Tibial nerve (tissue), 3 donors: ENCODE measurements at regions not wholly inside any gene's neighbourhood (a gene's known extent, or its start where the extent isn't known, plus 50 kb on each side); places are given as distances from the start of the nearest gene placed in this dataset.

Experiments used
- POLR2A ChIP-seq, 2 donors: fragments of 450-650 bp; IDR thresholded peaks; one replicate each; pipeline ENCODE4 v1.6.1; 2017; ENCODE audit warnings: antibody characterized with exemption in 2 of 2, mild to moderate bottlenecking in 2 of 2, moderate library complexity in 2 of 2
- TF ChIP-seq, protein P1 (sequence below), 5 experiments: fragments of 200-600 bp in 3 of 5; fragments of 450-650 bp in 2 of 5; sonication (generic) in 3 of 5; IDR thresholded peaks; one replicate each; pipeline ENCODE4 v1.5.1; 2016 to 2019; ENCODE audit warnings: antibody characterized with exemption in 5 of 5, mild to moderate bottlenecking in 3 of 5, moderate library complexity in 2 of 5

DNA sequence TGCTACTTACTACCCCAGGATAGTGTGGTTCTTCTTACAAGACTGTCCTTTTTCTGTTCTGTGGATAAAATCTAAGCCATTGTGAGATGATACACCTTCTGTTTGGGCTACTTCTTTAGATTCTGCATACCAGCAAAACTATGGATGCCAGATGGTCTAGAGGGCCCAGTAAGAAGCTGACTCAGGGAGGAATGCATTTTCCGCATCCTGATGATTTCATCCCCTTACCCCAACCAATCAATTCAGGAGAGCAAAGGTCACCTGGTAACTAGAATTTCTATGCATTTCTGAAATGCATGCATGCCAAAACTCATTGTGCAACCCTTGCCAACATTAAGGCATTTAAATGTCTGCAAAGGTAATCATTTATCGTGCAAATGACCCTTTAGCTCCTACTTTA is 285.7 kb upstream of the ZP4 start:
- TF ChIP-seq, protein P1, sequence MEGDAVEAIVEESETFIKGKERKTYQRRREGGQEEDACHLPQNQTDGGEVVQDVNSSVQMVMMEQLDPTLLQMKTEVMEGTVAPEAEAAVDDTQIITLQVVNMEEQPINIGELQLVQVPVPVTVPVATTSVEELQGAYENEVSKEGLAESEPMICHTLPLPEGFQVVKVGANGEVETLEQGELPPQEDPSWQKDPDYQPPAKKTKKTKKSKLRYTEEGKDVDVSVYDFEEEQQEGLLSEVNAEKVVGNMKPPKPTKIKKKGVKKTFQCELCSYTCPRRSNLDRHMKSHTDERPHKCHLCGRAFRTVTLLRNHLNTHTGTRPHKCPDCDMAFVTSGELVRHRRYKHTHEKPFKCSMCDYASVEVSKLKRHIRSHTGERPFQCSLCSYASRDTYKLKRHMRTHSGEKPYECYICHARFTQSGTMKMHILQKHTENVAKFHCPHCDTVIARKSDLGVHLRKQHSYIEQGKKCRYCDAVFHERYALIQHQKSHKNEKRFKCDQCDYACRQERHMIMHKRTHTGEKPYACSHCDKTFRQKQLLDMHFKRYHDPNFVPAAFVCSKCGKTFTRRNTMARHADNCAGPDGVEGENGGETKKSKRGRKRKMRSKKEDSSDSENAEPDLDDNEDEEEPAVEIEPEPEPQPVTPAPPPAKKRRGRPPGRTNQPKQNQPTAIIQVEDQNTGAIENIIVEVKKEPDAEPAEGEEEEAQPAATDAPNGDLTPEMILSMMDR (IDR thresholded peaks at IDR 0.05): no peak
- TF ChIP-seq POLR2A (IDR thresholded peaks at IDR 0.05): no peak
